MCF 10A (cell line): ENCODE measurements at regions not wholly inside any gene's neighbourhood (a gene's known extent, or its start where the extent isn't known, plus 50 kb on each side); places are given as distances from the start of the nearest gene placed in this dataset.

Experiments used
- BruUV-seq: library from RNA; stranded (reverse); fragments of 400-500 nt; replicated peaks from 2 replicates; lab custom pipeline; 2021; lab: Mats Ljungman, UMichigan
- CTCF ChIA-PET: fragments of 300-600 bp; sonication (Branson Sonifier 250); formaldehyde crosslinking; extraction: SDS; loops from one replicate; lab custom pipeline; 2021; ENCODE audit warnings: antibody characterized with exemption, inconsistent platforms; lab: Yijun Ruan, JAX
- POLR2A ChIA-PET: fragments of 300-600, 350-650 bp; sonication (Branson Sonifier 250); formaldehyde crosslinking; extraction: SDS; loops from one replicate; lab custom pipeline; 2020; ENCODE audit warnings: antibody characterized with exemption, inconsistent platforms; lab: Yijun Ruan, JAX
- DNase-seq: peaks from one replicate; pipeline ENCODE4 v3.0.0-alpha.2; 2018; ENCODE audit not compliant: unreplicated experiment
- H3K27ac Mint-ChIP-seq: one replicate; pipeline ENCODE4 v1.8.0; 2022; ENCODE audit warnings: mild to moderate bottlenecking, low read depth, mixed read lengths; ENCODE audit not compliant: unreplicated experiment
- H3K27me3 Mint-ChIP-seq: one replicate; pipeline ENCODE4 v1.8.0; 2022; ENCODE audit warnings: mixed read lengths; ENCODE audit not compliant: insufficient read depth, unreplicated experiment
- H3K36me3 Mint-ChIP-seq: one replicate; pipeline ENCODE4 v1.8.0; 2022; ENCODE audit warnings: mild to moderate bottlenecking, moderate library complexity, mixed read lengths; ENCODE audit not compliant: insufficient read depth, unreplicated experiment
- H3K4me1 Mint-ChIP-seq: one replicate; pipeline ENCODE4 v1.8.0; 2022; ENCODE audit warnings: mixed read lengths; ENCODE audit not compliant: insufficient read depth, unreplicated experiment
- H3K4me3 Mint-ChIP-seq: one replicate; pipeline ENCODE4 v1.8.0; 2022; ENCODE audit warnings: mild to moderate bottlenecking, moderate library complexity, mixed read lengths; ENCODE audit not compliant: unreplicated experiment
- H3K9me3 Mint-ChIP-seq: one replicate; pipeline ENCODE4 v1.8.0; 2022; ENCODE audit warnings: mixed read lengths; ENCODE audit not compliant: unreplicated experiment
- CTCF ChIP-seq: fragments of 200-600 bp; IDR thresholded peaks from one replicate; pipeline ENCODE4 v1.8.0; 2022; ENCODE audit warnings: antibody characterized with exemption, mild to moderate bottlenecking; ENCODE audit not compliant: unreplicated experiment
- intact Hi-C: fragments of 100-400 bp; cut with micrococcal nuclease; formaldehyde crosslinking; loops from 2 replicates; pipeline ENCODE4 v1.14.1; 2022

DNA sequence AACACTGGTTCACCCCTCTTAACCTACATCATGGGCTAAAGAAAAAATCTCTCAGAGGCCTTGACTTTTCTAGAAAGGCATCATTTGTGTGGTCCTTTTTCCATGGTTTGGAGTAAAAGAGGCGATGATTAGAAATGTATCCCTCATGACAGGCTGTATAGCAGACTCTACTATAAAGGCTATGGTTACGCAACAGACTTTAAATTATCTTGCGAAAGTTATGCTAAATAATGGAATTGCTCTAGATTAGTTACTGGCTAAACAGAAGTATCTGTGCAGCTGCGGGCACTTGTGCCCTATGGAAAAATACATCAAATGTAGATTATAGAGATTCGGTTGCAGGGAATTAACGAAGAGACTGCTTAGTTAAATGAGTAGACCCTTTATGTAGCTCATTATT lies 101.6 kb downstream of the TMEM47 start:
- Mint-ChIP-seq H3K27ac (no peak overlapping the region), H3K36me3 (no peaks in the 10 kb centered on the region), H3K9me3 (no peaks in the 10 kb centered on the region), H3K4me3 (no peak overlapping the region), H3K4me1 (no peaks in the 10 kb centered on the region), H3K27me3 (peaks cover 20% of the 10 kb centered on the region)
- no peak for DNase-seq
- ChIA-PET POLR2A (no interaction called here), CTCF (no interaction called here)
- TF ChIP-seq CTCF = no peak
- intact Hi-C loops = no loop called here
- BruUV-seq = no TSS peak

GRCh38 chrX:34546366-34546765 lies 110.7 kb downstream of the TMEM47 start:
- Mint-ChIP-seq H3K4me1 (no peaks in the 10 kb centered on the region), H3K27ac (no peak overlapping the region), H3K4me3 (no peak overlapping the region), H3K27me3 (peaks cover 22% of the 10 kb centered on the region), H3K9me3 (peaks cover 7% of the 10 kb centered on the region), H3K36me3 (no peaks in the 10 kb centered on the region)
- TF ChIP-seq CTCF = no peak
- intact Hi-C loops = no loop called here
- DNase-seq = peak; percentile 45
- ChIA-PET CTCF (no interaction called here), POLR2A (no interaction called here)
- BruUV-seq = no TSS peak

GRCh38 chrX:34528081-34528480 lies 129.0 kb downstream of the TMEM47 start:
- Mint-ChIP-seq H3K36me3 (no peaks in the 10 kb centered on the region), H3K27me3 (peaks cover 12% of the 10 kb centered on the region), H3K9me3 (no peaks in the 10 kb centered on the region), H3K27ac (peak overlapping the region; percentile 8), H3K4me3 (no peak overlapping the region), H3K4me1 (no peaks in the 10 kb centered on the region)
- ChIA-PET POLR2A (no interaction called here), CTCF (no interaction called here)
- intact Hi-C loops = no loop called here
- DNase-seq = peak; percentile 3
- BruUV-seq = no TSS peak
- no peak for TF ChIP-seq CTCF

DNA sequence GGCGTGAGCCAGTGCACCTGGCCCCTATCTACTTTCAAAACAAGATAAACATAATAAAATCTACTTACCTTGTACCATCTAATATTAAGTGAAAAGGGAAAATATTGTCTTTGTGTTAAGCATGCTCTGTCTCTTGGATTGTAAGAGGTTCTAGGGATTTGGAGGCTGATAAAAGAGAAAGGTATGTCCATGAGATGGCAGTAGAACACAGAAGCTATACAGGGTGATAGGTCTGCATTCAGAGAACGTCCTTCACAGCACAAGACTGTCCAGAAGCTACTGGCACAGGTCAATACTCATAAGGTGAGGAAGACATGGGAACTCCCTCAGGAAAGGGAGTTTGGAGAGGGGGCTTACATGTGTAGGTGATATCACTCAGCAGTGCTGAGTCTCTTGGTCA lies 135.5 kb downstream of the TMEM47 start:
- DNase-seq = peak; percentile 22
- no TSS peak for BruUV-seq
- H3K36me3 Mint-ChIP-seq = no peaks in the 10 kb centered on the region

More for the DNA sequence above, 135.5 kb downstream of the TMEM47 start:
- Mint-ChIP-seq H3K27ac (no peak overlapping the region), H3K4me3 (no peak overlapping the region), H3K9me3 (no peaks in the 10 kb centered on the region), H3K27me3 (peaks cover 31% of the 10 kb centered on the region), H3K4me1 (no peaks in the 10 kb centered on the region)
- intact Hi-C loops = no loop called here
- ChIA-PET POLR2A (no interaction called here), CTCF (interaction anchor here (0.6 to 1.2 kb wide), 6 partner anchors 9 to 1421 kb away, joined by 3 to 4 read pairs (median 3); no protein-coding TSS in a partner anchor)
- TF ChIP-seq CTCF = no peak
